ENCODE measurements at regions not wholly inside any gene's neighbourhood (a gene's known extent, or its start where the extent isn't known, plus 50 kb on each side); places are given as distances from the start of the nearest gene placed in this dataset.

DNA sequence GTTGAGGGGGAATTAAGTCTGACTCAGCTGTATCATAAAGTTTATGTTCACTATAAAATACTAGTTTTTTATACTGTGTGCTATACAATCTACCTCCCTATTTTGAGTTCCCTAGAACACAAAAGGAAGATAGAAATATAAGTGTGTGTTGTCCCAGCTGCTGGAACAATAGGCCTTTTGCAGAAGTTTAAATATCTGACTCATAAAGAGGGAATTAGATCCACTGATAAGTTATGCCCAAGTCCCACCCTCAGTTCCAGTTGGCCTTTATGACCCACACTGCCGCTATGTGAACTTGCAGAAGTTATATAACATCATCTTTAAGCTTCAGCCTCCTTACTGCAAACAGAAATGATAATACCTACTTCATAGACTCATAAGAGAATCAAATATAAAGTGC is 88.5 kb upstream of the DAB2 start:
- Mint-ChIP-seq H3K4me3 (no peak overlapping the region), H3K4me1 (peaks cover 16% of the 10 kb centered on the region in 2 experiments), H3K9me3 (no peaks in the 10 kb centered on the region), H3K27me3 (ENCODE audit: low read depth) (no peaks in the 10 kb centered on the region), H3K36me3 (ENCODE audit: insufficient read depth in 1 of 3, low read depth in 3 of 3) (no peaks in the 10 kb centered on the region), H3K27ac (no peak overlapping the region)
- Histone ChIP-seq H2BK12ac (ENCODE audit: insufficient read length, low read depth, low read length) (no peak overlapping the region), H2BK120ac (ENCODE audit: low read depth, low read length, poor library complexity, severe bottlenecking) (no peak overlapping the region), H4K91ac (ENCODE audit: insufficient read length, low read depth, low read length) (no peak overlapping the region), H2BK5ac (ENCODE audit: insufficient read length, low read length) (no peak overlapping the region), H3K23me2 (ENCODE audit: insufficient read length, low read depth, low read length, poor library complexity, severe bottlenecking) (no peaks in the 10 kb centered on the region), H3K56ac (ENCODE audit: insufficient read length, low read depth, low read length) (no peak overlapping the region), H4K5ac (ENCODE audit: insufficient read length, low read depth, low read length) (no peak overlapping the region), H2AFZ (ENCODE audit: low read length) (no peak overlapping the region), H3T11ph (ENCODE audit: low read length) (no peak overlapping the region), H3K79me2 (ENCODE audit: insufficient read depth, low read length) (no peaks in the 10 kb centered on the region), H3K27me3 (ENCODE audit: insufficient read depth, low read length) (no peaks in the 10 kb centered on the region), H3K14ac (ENCODE audit: insufficient read depth, low read length) (no peak overlapping the region), H2AK5ac (ENCODE audit: insufficient read length, low read length) (no peak overlapping the region), H3K9me3 (ENCODE audit: control insufficient read depth, low read depth, low read length) (no peaks in the 10 kb centered on the region), H2BK15ac (ENCODE audit: low read depth, low read length) (no peak overlapping the region), H3K27ac (ENCODE audit: insufficient read length, low read depth, low read length) (no peak overlapping the region), H3K4me1 (ENCODE audit: insufficient read depth, low read length) (no peaks in the 10 kb centered on the region), H3K9ac (ENCODE audit: extremely low read depth, insufficient read length, low read length) (no peak overlapping the region), H3K4me2 (ENCODE audit: insufficient read depth, insufficient read length, low read length) (no peak overlapping the region), H4K8ac (replicated peaks; ENCODE audit: insufficient read length, low read depth, low read length) (no peak overlapping the region), H3K18ac (ENCODE audit: insufficient read length, low read depth, low read length) (no peak overlapping the region), H2BK20ac (ENCODE audit: low read depth, low read length, poor library complexity, severe bottlenecking) (no peak overlapping the region), H3K79me1 (ENCODE audit: insufficient read depth, low read depth, low read length, poor library complexity, severe bottlenecking) (no peaks in the 10 kb centered on the region), H3K23ac (ENCODE audit: insufficient read length, low read depth, low read length) (no peak overlapping the region), H4K20me1 (ENCODE audit: control insufficient read depth, insufficient read depth, insufficient read length) (no peaks in the 10 kb centered on the region), H3K4ac (ENCODE audit: low read depth, low read length) (no peak overlapping the region)
- no peak for TF ChIP-seq CTCF (conservative IDR thresholded peaks at IDR 0.05)
- DNase-seq: no peak
- no CpG with 5 or more reads among the region's 1 CpG for WGBS (ENCODE audit: extremely low coverage, insufficient read length, low lambda C conversion rate)

All from H9 (cell line).